Natural killer cell (primary cell): ENCODE measurements at regions not wholly inside any gene's neighbourhood (a gene's known extent, or its start where the extent isn't known, plus 50 kb on each side); places are given as distances from the start of the nearest gene placed in this dataset.
A peak's percentile ranks its signal among the peaks of the same experiment; 100 is the strongest.

Experiments
- ATAC-seq, 3 donors: fragments of 150-1000 bp in 2 of 3; fragments of 200-7000 bp in 1 of 3; cut with Tn5 transposase; 1 replicate in 1 of 3; 2 replicates in 2 of 3; pipeline ENCODE4 v1.10.0; 2021; ENCODE audit warnings: mild to moderate bottlenecking in 2 of 3, moderate library complexity in 2 of 3
- DNase-seq, 2 donors: peaks; one replicate each; pipeline versions ENCODE4 v3.0.0 to v3.0.0-alpha.2; 2013 to 2021; ENCODE audit warnings: mixed read lengths in 1 of 2
- H3K27ac ChIP-seq: one replicate; pipeline ENCODE4 v1.5.1; 2013; ENCODE audit warnings: mild to moderate bottlenecking, low read length
- H3K27me3 ChIP-seq: one replicate; pipeline ENCODE4 v1.6.1; 2013; ENCODE audit warnings: low read length; ENCODE audit not compliant: control insufficient read depth, insufficient read depth
- H3K36me3 ChIP-seq: one replicate; pipeline ENCODE4 v1.6.1; 2013; ENCODE audit warnings: low read length; ENCODE audit not compliant: control insufficient read depth, insufficient read depth
- H3K4me1 ChIP-seq: one replicate; pipeline ENCODE4 v1.6.1; 2013; ENCODE audit warnings: low read length; ENCODE audit not compliant: control insufficient read depth, insufficient read depth
- H3K4me3 ChIP-seq: one replicate; pipeline ENCODE4 v1.5.1; 2013; ENCODE audit warnings: low read length
- H3K9me3 ChIP-seq: one replicate; pipeline ENCODE4 v1.6.1; 2013; ENCODE audit warnings: low read length; ENCODE audit not compliant: control insufficient read depth, insufficient read depth
- H3K27ac Mint-ChIP-seq, 2 donors: one replicate each; pipeline ENCODE4 v1.8.0; 2022; ENCODE audit warnings: mild to moderate bottlenecking in 2 of 2, mixed read lengths in 2 of 2, moderate library complexity in 1 of 2
- H3K27me3 Mint-ChIP-seq, 2 donors: one replicate each; pipeline ENCODE4 v1.8.0; 2022; ENCODE audit warnings: low read depth in 2 of 2, mixed read lengths in 2 of 2
- H3K36me3 Mint-ChIP-seq: one replicate; pipeline ENCODE4 v1.8.0; 2022; ENCODE audit warnings: mixed read lengths
- H3K4me1 Mint-ChIP-seq, 2 donors: one replicate each; pipeline ENCODE4 v1.8.0; 2022; ENCODE audit warnings: mixed read lengths in 2 of 2
- H3K4me3 Mint-ChIP-seq: one replicate; pipeline ENCODE4 v1.8.0; 2022; ENCODE audit warnings: mild to moderate bottlenecking, moderate library complexity, mixed read lengths
- H3K9me3 Mint-ChIP-seq, 2 donors: one replicate each; pipeline ENCODE4 v1.8.0; 2022; ENCODE audit warnings: mixed read lengths in 2 of 2
- WGBS: methylation state at CpG from one replicate; pipeline ENCODE4 v1.1.7; 2013; ENCODE audit warnings: missing lambda C conversion rate; ENCODE audit not compliant: insufficient coverage; 5-methylcytosine and 5-hydroxymethylcytosine counted together
- intact Hi-C: fragments of 100-400 bp; cut with micrococcal nuclease; formaldehyde crosslinking; loops from one replicate; pipeline ENCODE4 v1.14.2; 2022
- TF ChIP-seq, protein P1 (sequence below): fragments of 200-600 bp; IDR thresholded peaks from one replicate; pipeline ENCODE4 v1.8.0; 2022; ENCODE audit warnings: antibody characterized with exemption

DNA sequence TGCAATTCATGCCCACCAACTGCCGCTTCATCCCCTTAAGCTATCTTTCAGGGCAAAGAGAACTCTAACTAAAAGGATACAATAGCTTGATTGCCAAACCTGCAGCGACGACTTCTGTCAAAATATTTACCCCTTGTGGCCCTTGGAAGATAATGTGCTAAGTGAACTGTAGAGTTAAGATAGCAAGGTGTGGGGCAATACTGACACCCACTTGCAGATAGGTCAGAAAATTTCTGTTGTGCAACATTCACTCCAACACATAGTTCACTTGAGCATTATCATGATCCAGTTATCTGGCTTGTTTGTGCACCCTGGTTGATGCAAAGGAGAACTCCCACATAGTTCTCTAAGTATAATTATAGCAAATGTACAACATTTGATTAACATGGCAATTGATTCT is 55.6 kb downstream of the RHOXF2B start:
- no peaks in the 10 kb centered on the region for H3K36me3 Mint-ChIP-seq
- no peak overlapping the region for H3K4me3 Mint-ChIP-seq
- H3K27me3 Mint-ChIP-seq = peaks cover 16 to 26% of the 10 kb centered on the region in 2 donors
- 91% methylated on average over 1 of the region's 3 CpGs for WGBS
- DNase-seq = no peak
- H3K27ac Mint-ChIP-seq = no peak overlapping the region
- Histone ChIP-seq H3K27ac (no peak overlapping the region), H3K36me3 (no peaks in the 10 kb centered on the region), H3K27me3 (peaks cover 2% of the 10 kb centered on the region), H3K4me3 (no peak overlapping the region), H3K4me1 (no peaks in the 10 kb centered on the region), H3K9me3 (no peaks in the 10 kb centered on the region)
- no peaks in the 10 kb centered on the region for H3K4me1 Mint-ChIP-seq
- no peaks in the 10 kb centered on the region for H3K9me3 Mint-ChIP-seq
- TF ChIP-seq, protein P1, sequence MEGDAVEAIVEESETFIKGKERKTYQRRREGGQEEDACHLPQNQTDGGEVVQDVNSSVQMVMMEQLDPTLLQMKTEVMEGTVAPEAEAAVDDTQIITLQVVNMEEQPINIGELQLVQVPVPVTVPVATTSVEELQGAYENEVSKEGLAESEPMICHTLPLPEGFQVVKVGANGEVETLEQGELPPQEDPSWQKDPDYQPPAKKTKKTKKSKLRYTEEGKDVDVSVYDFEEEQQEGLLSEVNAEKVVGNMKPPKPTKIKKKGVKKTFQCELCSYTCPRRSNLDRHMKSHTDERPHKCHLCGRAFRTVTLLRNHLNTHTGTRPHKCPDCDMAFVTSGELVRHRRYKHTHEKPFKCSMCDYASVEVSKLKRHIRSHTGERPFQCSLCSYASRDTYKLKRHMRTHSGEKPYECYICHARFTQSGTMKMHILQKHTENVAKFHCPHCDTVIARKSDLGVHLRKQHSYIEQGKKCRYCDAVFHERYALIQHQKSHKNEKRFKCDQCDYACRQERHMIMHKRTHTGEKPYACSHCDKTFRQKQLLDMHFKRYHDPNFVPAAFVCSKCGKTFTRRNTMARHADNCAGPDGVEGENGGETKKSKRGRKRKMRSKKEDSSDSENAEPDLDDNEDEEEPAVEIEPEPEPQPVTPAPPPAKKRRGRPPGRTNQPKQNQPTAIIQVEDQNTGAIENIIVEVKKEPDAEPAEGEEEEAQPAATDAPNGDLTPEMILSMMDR = no peak
- peak in 1 of 3 donors; percentile 67 for ATAC-seq
- intact Hi-C loops = no loop called here

DNA sequence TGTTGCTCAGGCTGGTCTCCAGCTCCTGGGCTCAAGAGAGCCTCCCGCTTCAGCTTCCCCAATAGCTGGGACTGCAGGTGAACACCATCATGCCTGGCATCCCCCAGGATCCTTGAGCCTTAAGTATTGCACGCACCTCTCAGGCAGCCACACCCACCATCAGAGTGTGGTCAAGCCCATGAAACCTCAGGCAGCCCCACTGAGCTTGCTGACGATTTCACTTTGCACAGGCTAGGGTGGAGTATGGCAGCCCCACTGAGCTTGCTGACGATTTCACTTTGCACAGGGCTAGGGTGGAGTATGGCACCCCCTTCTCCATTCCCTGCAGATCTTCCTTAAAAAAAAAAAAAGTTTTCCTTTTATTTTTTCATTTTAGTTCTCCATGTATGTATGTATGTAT is 57.2 kb downstream of the RHOXF2B start:
- Mint-ChIP-seq H3K36me3 (no peaks in the 10 kb centered on the region), H3K27ac (no peak overlapping the region), H3K27me3 (peaks cover 18 to 35% of the 10 kb centered on the region in 2 donors), H3K4me3 (no peak overlapping the region), H3K9me3 (no peaks in the 10 kb centered on the region), H3K4me1 (peaks cover 9 to 13% of the 10 kb centered on the region in 2 donors)
- Histone ChIP-seq H3K27me3 (peaks cover 7% of the 10 kb centered on the region), H3K4me1 (peaks cover 10% of the 10 kb centered on the region), H3K9me3 (no peaks in the 10 kb centered on the region), H3K36me3 (no peaks in the 10 kb centered on the region), H3K27ac (no peak overlapping the region), H3K4me3 (no peak overlapping the region)
- peak in 1 of 3 donors; percentile 36 for ATAC-seq
- 52% methylated on average over 3 of the region's 4 CpGs for WGBS
- intact Hi-C loops = no loop called here
- DNase-seq = no peak
- TF ChIP-seq, protein P1 = no peak

DNA sequence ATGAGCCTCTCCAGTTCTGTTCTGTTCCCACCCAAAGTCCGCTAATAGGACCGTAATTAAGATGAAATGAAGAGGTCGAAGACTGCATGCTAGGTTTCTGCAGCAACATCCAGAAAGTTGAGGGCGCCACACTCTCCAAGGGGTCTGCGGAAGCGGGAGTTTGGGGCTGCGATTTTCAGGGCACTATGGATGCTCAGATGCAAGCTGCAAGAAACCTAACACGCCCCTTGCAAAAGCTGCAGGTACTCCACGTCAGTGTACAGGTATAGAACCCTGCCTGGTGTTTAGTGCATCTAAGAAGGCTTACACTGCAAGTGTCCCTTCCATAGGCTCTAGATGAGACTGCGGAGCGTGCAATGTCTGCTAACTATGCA is 61.4 kb downstream of the RHOXF2B start:
- H3K9me3 Mint-ChIP-seq = no peaks in the 10 kb centered on the region
- peak overlapping the region; percentile 88 for H3K4me3 Mint-ChIP-seq
- DNase-seq (no peak), ATAC-seq (no peak)
- Histone ChIP-seq H3K36me3 (no peaks in the 10 kb centered on the region), H3K9me3 (no peaks in the 10 kb centered on the region), H3K27ac (no peak overlapping the region), H3K4me1 (peaks cover 18% of the 10 kb centered on the region), H3K4me3 (peak overlapping the region; percentile 18), H3K27me3 (peaks cover 10% of the 10 kb centered on the region)
- H3K36me3 Mint-ChIP-seq = no peaks in the 10 kb centered on the region
- peaks cover 16 to 56% of the 10 kb centered on the region in 2 donors for H3K27me3 Mint-ChIP-seq
- intact Hi-C loops = no loop called here
- TF ChIP-seq, protein P1 = no peak
- H3K27ac Mint-ChIP-seq = no peak overlapping the region
- peaks cover 15 to 20% of the 10 kb centered on the region in 2 donors for H3K4me1 Mint-ChIP-seq
- WGBS = 9% methylated on average over 11 of the region's 11 CpGs
